ENCODE measurements at regions not wholly inside any gene's neighbourhood (a gene's known extent, or its start where the extent isn't known, plus 50 kb on each side); places are given as distances from the start of the nearest gene placed in this dataset.
"Not testable (repeated sequence)": the region's sequence is repeated elsewhere in the genome, so short reads cannot be mapped to it uniquely, and the experiment has no call there.

DNA sequence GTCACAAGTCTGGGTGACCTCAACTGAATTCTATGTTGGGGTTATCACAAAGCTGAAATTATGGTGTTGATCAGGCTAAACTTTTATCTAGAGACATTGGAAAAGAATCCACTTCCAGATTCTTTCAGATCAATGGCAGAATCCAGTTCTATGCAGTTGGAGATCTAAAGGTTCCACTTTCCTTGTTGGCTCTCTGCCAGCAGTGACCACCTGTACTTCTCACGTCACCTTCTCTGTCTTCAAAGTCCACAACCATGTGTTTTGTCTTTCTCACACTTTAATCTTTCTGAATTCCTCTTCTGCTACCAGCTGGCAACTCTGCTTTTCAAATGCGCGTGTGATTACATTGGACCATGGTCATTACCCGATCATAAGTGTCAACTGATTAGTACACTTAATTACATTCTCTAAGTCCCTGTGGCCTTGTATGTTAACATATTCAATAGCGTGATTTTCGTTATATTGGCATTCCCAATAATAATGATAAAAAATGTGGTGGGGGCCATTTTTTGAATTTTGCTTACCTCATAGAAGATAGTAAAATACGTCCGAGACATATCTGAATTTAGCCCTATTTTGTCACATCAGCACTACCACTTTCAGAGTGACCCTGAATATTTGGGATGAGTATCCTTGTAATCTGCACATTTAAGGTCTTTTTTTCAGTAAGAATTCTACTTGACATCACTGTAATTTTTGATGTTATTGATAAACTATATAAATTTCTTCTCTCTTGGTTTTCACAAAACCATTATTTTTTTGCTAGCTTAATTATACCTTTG, 73.7 kb upstream of the PRDM9 start:
- TF ChIP-seq ZFX (IDR thresholded peaks at IDR 0.05; ENCODE audit: borderline replicate concordance) = no peak
- TF ChIP-seq, protein P1, sequence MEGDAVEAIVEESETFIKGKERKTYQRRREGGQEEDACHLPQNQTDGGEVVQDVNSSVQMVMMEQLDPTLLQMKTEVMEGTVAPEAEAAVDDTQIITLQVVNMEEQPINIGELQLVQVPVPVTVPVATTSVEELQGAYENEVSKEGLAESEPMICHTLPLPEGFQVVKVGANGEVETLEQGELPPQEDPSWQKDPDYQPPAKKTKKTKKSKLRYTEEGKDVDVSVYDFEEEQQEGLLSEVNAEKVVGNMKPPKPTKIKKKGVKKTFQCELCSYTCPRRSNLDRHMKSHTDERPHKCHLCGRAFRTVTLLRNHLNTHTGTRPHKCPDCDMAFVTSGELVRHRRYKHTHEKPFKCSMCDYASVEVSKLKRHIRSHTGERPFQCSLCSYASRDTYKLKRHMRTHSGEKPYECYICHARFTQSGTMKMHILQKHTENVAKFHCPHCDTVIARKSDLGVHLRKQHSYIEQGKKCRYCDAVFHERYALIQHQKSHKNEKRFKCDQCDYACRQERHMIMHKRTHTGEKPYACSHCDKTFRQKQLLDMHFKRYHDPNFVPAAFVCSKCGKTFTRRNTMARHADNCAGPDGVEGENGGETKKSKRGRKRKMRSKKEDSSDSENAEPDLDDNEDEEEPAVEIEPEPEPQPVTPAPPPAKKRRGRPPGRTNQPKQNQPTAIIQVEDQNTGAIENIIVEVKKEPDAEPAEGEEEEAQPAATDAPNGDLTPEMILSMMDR (IDR thresholded peaks at IDR 0.05) = no peak
- no peak overlapping the region for H3K27ac ChIP-seq

DNA sequence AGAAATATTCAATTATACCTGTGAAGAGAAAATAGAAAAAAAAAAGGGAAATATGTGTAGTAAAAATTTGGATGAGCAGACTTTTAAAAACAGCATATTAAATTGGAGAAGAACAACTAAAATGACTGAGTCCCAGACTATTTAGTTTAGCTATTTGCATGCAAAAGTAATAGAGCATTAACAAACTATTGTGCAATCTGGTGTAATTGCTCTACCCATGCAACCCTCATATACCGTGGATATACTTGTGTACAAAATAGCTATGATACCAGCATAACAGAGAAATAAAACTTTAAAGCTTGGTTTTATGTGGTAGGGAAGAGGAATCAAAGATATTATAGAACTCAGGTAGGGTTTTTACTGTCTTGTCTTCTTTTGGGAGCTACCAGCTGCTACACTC, 78.7 kb upstream of the PRDM9 start:
- no peak overlapping the region for H3K27ac ChIP-seq
- TF ChIP-seq, protein P1 (IDR thresholded peaks at IDR 0.05) = no peak
- no peak for TF ChIP-seq ZFX (IDR thresholded peaks at IDR 0.05; ENCODE audit: borderline replicate concordance)

- not testable (repeated sequence) for H3K27ac ChIP-seq
These were observed 87.2 kb upstream of the PRDM9 start for GRCh38 chr5:23420214-23420613.

GRCh38 chr5:23419115-23419514, 88.3 kb upstream of the PRDM9 start:
- H3K27ac ChIP-seq = no peak overlapping the region
- TF ChIP-seq, protein P1 (IDR thresholded peaks at IDR 0.05) = no peak
- no peak for TF ChIP-seq ZFX (IDR thresholded peaks at IDR 0.05; ENCODE audit: borderline replicate concordance)

DNA sequence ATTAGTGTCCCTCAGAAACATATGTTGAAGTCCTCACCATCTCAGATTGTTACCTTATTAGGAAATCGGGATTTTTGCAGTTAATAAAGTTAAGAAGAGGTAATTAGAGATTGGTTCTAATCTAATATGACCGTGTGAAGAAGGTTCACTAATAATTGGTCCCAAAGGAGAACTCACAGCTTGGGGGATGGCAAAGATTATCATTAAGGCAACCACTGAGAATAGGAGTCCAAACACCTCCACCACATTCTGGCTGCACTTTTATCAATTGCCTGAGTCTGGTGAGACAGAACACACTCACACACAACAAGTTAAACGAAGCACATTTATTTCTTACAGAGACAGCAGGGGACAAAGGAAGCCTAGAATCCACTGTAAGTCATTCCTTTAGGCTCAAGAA, 94.9 kb upstream of the PRDM9 start:
- TF ChIP-seq, protein P1 (IDR thresholded peaks at IDR 0.05) = no peak
- no peak for TF ChIP-seq ZFX (IDR thresholded peaks at IDR 0.05; ENCODE audit: borderline replicate concordance)
- no peak overlapping the region for H3K27ac ChIP-seq

- no peak overlapping the region for H3K27ac ChIP-seq
- TF ChIP-seq, protein P1 (IDR thresholded peaks at IDR 0.05) = no peak
These were observed 95.4 kb upstream of the PRDM9 start for GRCh38 chr5:23411994-23412393.

GRCh38 chr5:23411200-23411599, 96.2 kb upstream of the PRDM9 start:
- no peak overlapping the region for H3K27ac ChIP-seq
- no peak for TF ChIP-seq ZFX (IDR thresholded peaks at IDR 0.05; ENCODE audit: borderline replicate concordance)
- TF ChIP-seq, protein P1 (IDR thresholded peaks at IDR 0.05) = no peak

GRCh38 chr5:23410775-23411174, 96.6 kb upstream of the PRDM9 start:
- H3K27ac ChIP-seq = not testable (repeated sequence)

Measured in 22Rv1 (cell line).